K562 (cell line): ENCODE measurements at regions not wholly inside any gene's neighbourhood (a gene's known extent, or its start where the extent isn't known, plus 50 kb on each side); places are given as distances from the start of the nearest gene placed in this dataset.

ENCODE experiments used
- ATAC-seq: fragments of 200-7000 bp; cut with Tn5 transposase; 3 replicates; pipeline ENCODE4 v1.9.1; 2020; ENCODE audit warnings: moderate library complexity
- BruUV-seq: library from RNA; stranded (reverse); fragments of 400-500 nt; replicated peaks from 2 replicates; lab custom pipeline; 2021; lab: Mats Ljungman, UMichigan
- CTCF ChIA-PET: fragments of 300-600 bp; formaldehyde crosslinking; extraction: SDS; loops from one replicate; lab custom pipeline; 2021; ENCODE audit warnings: low intra/inter-chr PET ratio; lab: Yijun Ruan, JAX
- POLR2A ChIA-PET: fragments of 300-600, 350-650 bp; sonication (Branson Sonifier 250); formaldehyde crosslinking; extraction: SDS; loops from one replicate; lab custom pipeline; 2021; ENCODE audit warnings: antibody characterized with exemption, inconsistent platforms; lab: Yijun Ruan, JAX
- DNase-seq, 4 experiments: peaks; one replicate each; pipeline versions ENCODE4 v3.0.0 to v3.0.0-alpha.2; 2011 to 2018; ENCODE audit warnings: low spot score in 3 of 4, mixed read lengths in 3 of 4; ENCODE audit errors: extremely low read depth in 1 of 4
- FAIRE-seq: peaks from 2 replicates; lab custom pipeline; 2011; peaks lifted over from hg19 to GRCh38; lab: Jason Lieb, UNC
- H2AFZ ChIP-seq: 2 replicates; pipeline ENCODE4 v1.6.0; 2011; ENCODE audit warnings: low read depth, low read length, control low read depth, inconsistent platforms
- H3K27ac ChIP-seq: fragments of 200-600 bp; 3 replicates; pipeline ENCODE4 v1.8.0; 2011; ENCODE audit warnings: low read depth, mild to moderate bottlenecking, control low read depth, inconsistent platforms, low read length, moderate library complexity, mixed read lengths; ENCODE audit errors: extremely low read depth
- H3K27me3 ChIP-seq, 2 experiments: fragments of 300-600 bp in 1 of 2; 2 replicates in 1 of 2; 3 replicates in 1 of 2; pipeline versions ENCODE4 v1.6.0 to v1.8.0; 2011; ENCODE audit warnings: inconsistent platforms in 2 of 2, low read length in 2 of 2, mild to moderate bottlenecking in 1 of 2, mixed read lengths in 1 of 2, moderate library complexity in 1 of 2; ENCODE audit not compliant: control insufficient read depth in 2 of 2, insufficient read depth in 2 of 2
- H3K36me3 ChIP-seq: fragments of 300-600 bp; 3 replicates; pipeline ENCODE4 v1.8.0; 2011; ENCODE audit warnings: mild to moderate bottlenecking, low read length, inconsistent platforms; ENCODE audit not compliant: control insufficient read depth, insufficient read depth
- H3K4me1 ChIP-seq, 2 experiments: fragments of 200-600 bp in 1 of 2; replicated peaks in 1 of 2; 2 replicates in 1 of 2; 3 replicates in 1 of 2; pipeline versions ENCODE4 v1.5.1 to v1.8.0; 2011; ENCODE audit warnings: inconsistent platforms in 2 of 2, low read length in 2 of 2, mild to moderate bottlenecking in 1 of 2, mixed read lengths in 1 of 2, moderate library complexity in 1 of 2; ENCODE audit not compliant: control insufficient read depth in 2 of 2, insufficient read depth in 2 of 2
- H3K4me2 ChIP-seq: 2 replicates; pipeline ENCODE4 v1.6.1; 2011; ENCODE audit warnings: low read length, control low read depth, inconsistent platforms, mixed read lengths; ENCODE audit not compliant: insufficient read depth
- H3K4me3 ChIP-seq: fragments of 200-600 bp; sonication (generic), shearing (Covaris generic); 2 replicates; pipeline ENCODE4 v1.5.1; 2016; ENCODE audit warnings: control low read depth, inconsistent platforms
- H3K79me2 ChIP-seq: fragments of 200-600 bp; 3 replicates; pipeline ENCODE4 v1.8.0; 2011; ENCODE audit warnings: low read length, inconsistent platforms; ENCODE audit not compliant: control insufficient read depth, insufficient read depth
- H3K9ac ChIP-seq, 2 experiments: 2 replicates each; pipeline versions ENCODE4 v1.6.0 to v1.6.1; 2011; ENCODE audit warnings: low read depth in 2 of 2, low read length in 2 of 2, control low read depth in 1 of 2, inconsistent platforms in 1 of 2, mild to moderate bottlenecking in 1 of 2, mixed read lengths in 1 of 2; ENCODE audit not compliant: insufficient read depth in 1 of 2
- H3K9me1 ChIP-seq: one replicate; pipeline ENCODE4 v1.6.0; 2011; ENCODE audit warnings: inconsistent platforms, mild to moderate bottlenecking, low read length, moderate library complexity; ENCODE audit not compliant: control insufficient read depth, insufficient read depth
- H3K9me3 ChIP-seq: replicated peaks from 2 replicates; pipeline ENCODE4 v1.5.1; 2011; ENCODE audit warnings: low read depth, low read length, inconsistent platforms; ENCODE audit not compliant: control insufficient read depth, insufficient read depth
- H4K20me1 ChIP-seq: replicated peaks from 2 replicates; pipeline ENCODE4 v1.6.1; 2011; ENCODE audit warnings: low read length, inconsistent platforms, mixed read lengths; ENCODE audit not compliant: control insufficient read depth, insufficient read depth
- DACH1 ChIP-seq: fragments of 450-650 bp; IDR thresholded peaks from 2 replicates; pipeline ENCODE4 v1.6.1; 2018; ENCODE audit not compliant: partially characterized antibody
- FOXJ3 ChIP-seq: sonication (generic); formaldehyde crosslinking; IDR thresholded peaks from 2 replicates; pipeline ENCODE4 v1.4.0; 2020; ENCODE audit warnings: mild to moderate bottlenecking, missing genetic modification reagents
- GATAD2A ChIP-seq: fragments of 450-650 bp; IDR thresholded peaks from 2 replicates; pipeline ENCODE4 v1.6.1; 2017
- GTF2F1 ChIP-seq: IDR thresholded peaks from 2 replicates; pipeline ENCODE4 v1.6.1; 2011; ENCODE audit warnings: low read depth, low read length, improper control_type of control experiment
- MYNN ChIP-seq, 2 experiments: sonication (generic); formaldehyde crosslinking in 1 of 2; IDR thresholded peaks; 2 replicates each; pipeline versions ENCODE4 v1.5.0 to v1.6.1; 2016 to 2020; ENCODE audit warnings: antibody characterized with exemption in 1 of 2, missing genetic modification reagents in 1 of 2
- PHF8 ChIP-seq: fragments of 200-600 bp; sonication (generic); IDR thresholded peaks from 2 replicates; pipeline ENCODE4 v1.6.1; 2012; ENCODE audit warnings: mixed run types, mild to moderate bottlenecking, inconsistent platforms, low read length, moderate library complexity, borderline replicate concordance
- RCOR1 ChIP-seq, 2 experiments: IDR thresholded peaks; 2 replicates each; pipeline ENCODE4 v1.6.1; 2012; ENCODE audit warnings: low read depth in 2 of 2, low read length in 2 of 2, borderline replicate concordance in 1 of 2, improper control_type of control experiment in 1 of 2
- SNIP1 ChIP-seq: fragments of 450-650 bp; IDR thresholded peaks from 2 replicates; pipeline ENCODE4 v1.7.1; 2017; ENCODE audit warnings: low read depth, mild to moderate bottlenecking
- TSC22D4 ChIP-seq: fragments of 450-650 bp; IDR thresholded peaks from 2 replicates; pipeline ENCODE4 v1.6.1; 2016; ENCODE audit warnings: missing genetic modification characterization, missing biosample characterization, control low read depth
- ZNF586 ChIP-seq: fragments of 450-650 bp; formaldehyde crosslinking; conservative IDR thresholded peaks from 2 replicates; pipeline ENCODE4 v1.4.0; 2020; ENCODE audit warnings: mild to moderate bottlenecking, moderate library complexity
- ZZZ3 ChIP-seq: fragments of 450-650 bp; IDR thresholded peaks from 2 replicates; pipeline ENCODE4 v1.6.1; 2016; ENCODE audit warnings: antibody characterized with exemption, mild to moderate bottlenecking, moderate library complexity
- in situ Hi-C: fragments of 300-500 bp; cut with MboI; formaldehyde crosslinking; loops from 4 replicates; pipeline ENCODE4 v1.15.0; 2018; ENCODE audit warnings: inconsistent platforms, mixed read lengths
- intact Hi-C: fragments of 100-400 bp; cut with micrococcal nuclease; formaldehyde crosslinking; loops from 2 replicates; pipeline ENCODE4 v1.14.2; 2022

- ChIA-PET CTCF (no interaction called here), POLR2A (no interaction called here)
- Histone ChIP-seq H3K4me2 (no peak overlapping the region), H3K4me3 (no peak overlapping the region), H4K20me1 (no peaks in the 10 kb centered on the region), H3K9me1 (no peaks in the 10 kb centered on the region), H3K36me3 (no peaks in the 10 kb centered on the region), H3K27ac (no peak overlapping the region), H3K4me1 (no peaks in the 10 kb centered on the region), H3K9ac (no peak overlapping the region)
- no TSS peak for BruUV-seq
- in situ Hi-C loops = no loop called here
- no peak for TF ChIP-seq FOXJ3
- TF ChIP-seq PHF8 = no peak
- no peak for TF ChIP-seq RCOR1 (IDR thresholded peaks at IDR 0.05; ENCODE audit: borderline replicate concordance in 1 of 2, low read depth in 2 of 2, low read length in 2 of 2)
- TF ChIP-seq DACH1 = no peak
- TF ChIP-seq MYNN (IDR thresholded peaks at IDR 0.05) = no peak
- no peak for TF ChIP-seq MYNN (CRISPR knock-in tag; IDR thresholded peaks at IDR 0.05)
- no peak for TF ChIP-seq ZNF586
- no peak for TF ChIP-seq GTF2F1
- TF ChIP-seq GATAD2A = no peak
- TF ChIP-seq ZZZ3 = no peak
- TF ChIP-seq TSC22D4 (tag) = no peak
- no peak for TF ChIP-seq SNIP1
- TF ChIP-seq, all 486 proteins: peak for 0
- ATAC-seq (no peak), FAIRE-seq (no peak), DNase-seq (no peak)
- Histone ChIP-seq H3K79me2 (no peaks in the 10 kb centered on the region), H2AFZ (no peak overlapping the region), H3K27me3 (no peaks in the 10 kb centered on the region), H3K9me3 (0 out of 2 replicates have a peak, but pooled peaks cover 2% of the 10 kb centered on the region)
- intact Hi-C loops = no loop called here
Measured at GRCh38 chr7:70975754-70976153, 156.2 kb upstream of the GALNT17 start.
